ENCODE measurements at regions not wholly inside any gene's neighbourhood (a gene's known extent, or its start where the extent isn't known, plus 50 kb on each side); places are given as distances from the start of the nearest gene placed in this dataset.

DNA sequence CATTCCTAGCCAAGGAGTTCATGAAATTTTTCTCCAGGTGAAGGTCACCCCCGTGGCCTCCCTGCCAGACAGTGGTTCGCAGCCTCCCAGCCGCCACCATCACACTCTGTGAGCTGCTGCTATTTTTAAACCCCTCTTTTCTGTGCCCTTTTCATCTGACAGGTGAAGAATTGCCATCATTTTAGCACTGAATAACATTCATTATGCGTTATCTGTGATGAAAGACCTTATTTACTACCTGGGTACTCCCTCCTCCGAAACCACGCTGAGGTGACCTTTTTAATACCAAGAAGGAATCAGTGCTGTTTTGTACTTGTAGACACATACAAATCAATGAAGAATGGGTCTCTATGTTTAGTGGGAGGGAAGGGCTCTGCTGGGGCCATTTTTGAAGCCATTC is 148.9 kb upstream of the GPR12 start:
- TF ChIP-seq YY1 (IDR thresholded peaks at IDR 0.05; ENCODE audit: low read depth) (no peak), NFIC (IDR thresholded peaks at IDR 0.05) (no peak), CREB1 (IDR thresholded peaks at IDR 0.05; ENCODE audit: low read depth) (no peak)
- TF ChIP-seq, protein P1, sequence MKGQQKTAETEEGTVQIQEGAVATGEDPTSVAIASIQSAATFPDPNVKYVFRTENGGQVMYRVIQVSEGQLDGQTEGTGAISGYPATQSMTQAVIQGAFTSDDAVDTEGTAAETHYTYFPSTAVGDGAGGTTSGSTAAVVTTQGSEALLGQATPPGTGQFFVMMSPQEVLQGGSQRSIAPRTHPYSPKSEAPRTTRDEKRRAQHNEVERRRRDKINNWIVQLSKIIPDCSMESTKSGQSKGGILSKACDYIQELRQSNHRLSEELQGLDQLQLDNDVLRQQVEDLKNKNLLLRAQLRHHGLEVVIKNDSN (IDR thresholded peaks at IDR 0.05): no peak

DNA sequence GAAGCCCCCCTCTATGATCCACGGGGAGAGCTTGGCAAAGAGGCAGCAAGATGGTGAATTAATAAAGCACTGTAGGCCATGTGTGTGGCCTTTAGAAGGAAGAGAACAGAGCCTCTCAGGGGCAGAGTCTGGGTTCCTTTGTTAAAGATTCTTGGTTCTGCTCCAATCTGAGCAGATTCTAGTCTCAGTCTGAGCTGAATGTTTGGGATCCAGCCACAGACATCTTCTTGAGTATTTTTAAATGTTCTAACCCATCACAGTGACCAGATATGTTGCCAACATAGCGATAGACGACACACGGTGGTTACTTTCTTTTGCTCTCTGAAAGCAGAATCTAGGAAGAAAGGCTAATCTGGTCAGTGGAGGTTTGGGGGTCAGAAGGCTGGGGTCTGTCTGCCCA is 147.5 kb upstream of the GPR12 start:
- TF ChIP-seq YY1 (IDR thresholded peaks at IDR 0.05; ENCODE audit: low read depth) (no peak), ZBTB7A (IDR thresholded peaks at IDR 0.05; ENCODE audit: low read depth) (no peak), EP300 (IDR thresholded peaks at IDR 0.05; ENCODE audit: borderline replicate concordance) (no peak), NFIC (IDR thresholded peaks at IDR 0.05) (no peak), TEAD4 (IDR thresholded peaks at IDR 0.05) (no peak), CEBPB (IDR thresholded peaks at IDR 0.05) (no peak)
- TF ChIP-seq, protein P1 (IDR thresholded peaks at IDR 0.05): no peak
- TF ChIP-seq, protein P2, sequence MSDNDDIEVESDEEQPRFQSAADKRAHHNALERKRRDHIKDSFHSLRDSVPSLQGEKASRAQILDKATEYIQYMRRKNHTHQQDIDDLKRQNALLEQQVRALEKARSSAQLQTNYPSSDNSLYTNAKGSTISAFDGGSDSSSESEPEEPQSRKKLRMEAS (IDR thresholded peaks at IDR 0.05): no peak

GRCh38 chr13:26899202-26899601 is 138.6 kb upstream of the GPR12 start:
- no peak for TF ChIP-seq RAD21 (IDR thresholded peaks at IDR 0.05; ENCODE audit: low read depth)
- no peak for TF ChIP-seq CEBPB (IDR thresholded peaks at IDR 0.05)
- no peak for TF ChIP-seq TCF12 (IDR thresholded peaks at IDR 0.05; ENCODE audit: low read depth)
- TF ChIP-seq NFIC (IDR thresholded peaks at IDR 0.05): no peak
- TF ChIP-seq, protein P1 (IDR thresholded peaks at IDR 0.05): no peak
- no peak for TF ChIP-seq TEAD4 (IDR thresholded peaks at IDR 0.05)
- no peak for TF ChIP-seq YY1 (IDR thresholded peaks at IDR 0.05; ENCODE audit: low read depth)
- no peak for TF ChIP-seq ZBTB7A (IDR thresholded peaks at IDR 0.05; ENCODE audit: low read depth)

DNA sequence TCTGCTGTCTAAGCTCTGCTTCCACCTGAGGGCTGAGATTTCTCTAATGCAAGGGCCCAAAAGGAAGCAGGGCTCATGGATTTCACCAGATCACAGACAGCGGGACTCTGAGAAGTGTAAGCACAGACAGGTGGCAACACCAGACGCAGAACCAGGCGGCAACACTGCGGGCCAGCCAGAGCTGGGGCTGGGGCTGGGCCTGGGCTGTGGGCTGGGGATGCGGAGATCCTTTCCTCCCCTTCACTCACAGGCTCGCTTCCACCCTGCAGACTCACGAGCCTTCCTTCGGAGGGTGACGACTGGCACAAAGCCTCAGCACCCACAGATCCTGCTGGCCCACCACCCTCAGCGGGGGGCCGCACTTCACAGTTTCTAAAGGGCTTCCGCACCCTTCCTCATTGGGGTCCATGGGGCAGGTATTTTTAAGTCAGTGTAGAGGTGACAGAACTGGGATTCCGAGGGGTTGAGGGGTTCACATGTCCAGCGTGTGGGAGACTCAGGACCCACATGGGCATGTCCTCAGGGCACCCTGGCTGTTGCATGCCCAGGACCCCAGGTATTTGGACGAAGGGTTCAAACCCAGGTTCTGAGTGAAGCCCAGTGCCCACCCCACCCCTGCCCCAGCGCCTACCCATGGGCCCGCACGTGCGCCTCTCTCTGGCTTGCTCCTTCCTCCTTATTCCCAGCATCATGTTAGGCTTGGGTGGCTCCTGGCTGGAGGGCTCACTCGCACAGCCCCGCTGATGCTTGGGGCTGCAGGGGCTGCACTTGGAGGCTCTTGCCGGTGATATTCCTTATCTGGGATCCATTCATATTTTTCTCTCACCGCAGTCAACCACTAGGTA is 137.3 kb upstream of the GPR12 start:
- TF ChIP-seq TAF1 (IDR thresholded peaks at IDR 0.05; ENCODE audit: low read depth) (no peak), YY1 (IDR thresholded peaks at IDR 0.05; ENCODE audit: low read depth) (no peak), CEBPB (IDR thresholded peaks at IDR 0.05) (no peak), EP300 (IDR thresholded peaks at IDR 0.05; ENCODE audit: borderline replicate concordance) (no peak), TCF12 (IDR thresholded peaks at IDR 0.05; ENCODE audit: low read depth) (no peak), NFIC (IDR thresholded peaks at IDR 0.05) (no peak), CREB1 (IDR thresholded peaks at IDR 0.05; ENCODE audit: low read depth) (no peak), TEAD4 (IDR thresholded peaks at IDR 0.05) (no peak)
- TF ChIP-seq, protein P1 (IDR thresholded peaks at IDR 0.05): no peak
- TF ChIP-seq, protein P3, sequence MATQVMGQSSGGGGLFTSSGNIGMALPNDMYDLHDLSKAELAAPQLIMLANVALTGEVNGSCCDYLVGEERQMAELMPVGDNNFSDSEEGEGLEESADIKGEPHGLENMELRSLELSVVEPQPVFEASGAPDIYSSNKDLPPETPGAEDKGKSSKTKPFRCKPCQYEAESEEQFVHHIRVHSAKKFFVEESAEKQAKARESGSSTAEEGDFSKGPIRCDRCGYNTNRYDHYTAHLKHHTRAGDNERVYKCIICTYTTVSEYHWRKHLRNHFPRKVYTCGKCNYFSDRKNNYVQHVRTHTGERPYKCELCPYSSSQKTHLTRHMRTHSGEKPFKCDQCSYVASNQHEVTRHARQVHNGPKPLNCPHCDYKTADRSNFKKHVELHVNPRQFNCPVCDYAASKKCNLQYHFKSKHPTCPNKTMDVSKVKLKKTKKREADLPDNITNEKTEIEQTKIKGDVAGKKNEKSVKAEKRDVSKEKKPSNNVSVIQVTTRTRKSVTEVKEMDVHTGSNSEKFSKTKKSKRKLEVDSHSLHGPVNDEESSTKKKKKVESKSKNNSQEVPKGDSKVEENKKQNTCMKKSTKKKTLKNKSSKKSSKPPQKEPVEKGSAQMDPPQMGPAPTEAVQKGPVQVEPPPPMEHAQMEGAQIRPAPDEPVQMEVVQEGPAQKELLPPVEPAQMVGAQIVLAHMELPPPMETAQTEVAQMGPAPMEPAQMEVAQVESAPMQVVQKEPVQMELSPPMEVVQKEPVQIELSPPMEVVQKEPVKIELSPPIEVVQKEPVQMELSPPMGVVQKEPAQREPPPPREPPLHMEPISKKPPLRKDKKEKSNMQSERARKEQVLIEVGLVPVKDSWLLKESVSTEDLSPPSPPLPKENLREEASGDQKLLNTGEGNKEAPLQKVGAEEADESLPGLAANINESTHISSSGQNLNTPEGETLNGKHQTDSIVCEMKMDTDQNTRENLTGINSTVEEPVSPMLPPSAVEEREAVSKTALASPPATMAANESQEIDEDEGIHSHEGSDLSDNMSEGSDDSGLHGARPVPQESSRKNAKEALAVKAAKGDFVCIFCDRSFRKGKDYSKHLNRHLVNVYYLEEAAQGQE (IDR thresholded peaks at IDR 0.05; ENCODE audit: low read depth): no peak

- TF ChIP-seq TAF1 (IDR thresholded peaks at IDR 0.05; ENCODE audit: low read depth) (no peak), YY1 (IDR thresholded peaks at IDR 0.05; ENCODE audit: low read depth) (no peak), FOXM1 (IDR thresholded peaks at IDR 0.05; ENCODE audit: borderline replicate concordance, low read depth) (no peak), CEBPB (IDR thresholded peaks at IDR 0.05) (no peak), CREB1 (IDR thresholded peaks at IDR 0.05; ENCODE audit: low read depth) (no peak), TEAD4 (IDR thresholded peaks at IDR 0.05) (no peak), RAD21 (IDR thresholded peaks at IDR 0.05; ENCODE audit: low read depth) (no peak), EP300 (IDR thresholded peaks at IDR 0.05; ENCODE audit: borderline replicate concordance) (no peak), NFIC (IDR thresholded peaks at IDR 0.05) (no peak), EGR1 (IDR thresholded peaks at IDR 0.05) (no peak), TCF12 (IDR thresholded peaks at IDR 0.05; ENCODE audit: low read depth) (no peak), ZBTB7A (IDR thresholded peaks at IDR 0.05; ENCODE audit: low read depth) (no peak)
- TF ChIP-seq, protein P2 (IDR thresholded peaks at IDR 0.05): no peak
- TF ChIP-seq, protein P1 (IDR thresholded peaks at IDR 0.05): no peak
- TF ChIP-seq, protein P3 (IDR thresholded peaks at IDR 0.05; ENCODE audit: low read depth): no peak
These were observed 136.5 kb upstream of the GPR12 start for GRCh38 chr13:26896986-26897668.
